SIG-M5 treated with dmso at 0.1 percent for 504 hours (cell line): ENCODE measurements at regions not wholly inside any gene's neighbourhood (a gene's known extent, or its start where the extent isn't known, plus 50 kb on each side); places are given as distances from the start of the nearest gene placed in this dataset.

ENCODE experiments used
- DNase-seq: peaks from one replicate; lab custom pipeline; 2025; ENCODE audit not compliant: unreplicated experiment; lab: John Stamatoyannopoulos, UW

DNA sequence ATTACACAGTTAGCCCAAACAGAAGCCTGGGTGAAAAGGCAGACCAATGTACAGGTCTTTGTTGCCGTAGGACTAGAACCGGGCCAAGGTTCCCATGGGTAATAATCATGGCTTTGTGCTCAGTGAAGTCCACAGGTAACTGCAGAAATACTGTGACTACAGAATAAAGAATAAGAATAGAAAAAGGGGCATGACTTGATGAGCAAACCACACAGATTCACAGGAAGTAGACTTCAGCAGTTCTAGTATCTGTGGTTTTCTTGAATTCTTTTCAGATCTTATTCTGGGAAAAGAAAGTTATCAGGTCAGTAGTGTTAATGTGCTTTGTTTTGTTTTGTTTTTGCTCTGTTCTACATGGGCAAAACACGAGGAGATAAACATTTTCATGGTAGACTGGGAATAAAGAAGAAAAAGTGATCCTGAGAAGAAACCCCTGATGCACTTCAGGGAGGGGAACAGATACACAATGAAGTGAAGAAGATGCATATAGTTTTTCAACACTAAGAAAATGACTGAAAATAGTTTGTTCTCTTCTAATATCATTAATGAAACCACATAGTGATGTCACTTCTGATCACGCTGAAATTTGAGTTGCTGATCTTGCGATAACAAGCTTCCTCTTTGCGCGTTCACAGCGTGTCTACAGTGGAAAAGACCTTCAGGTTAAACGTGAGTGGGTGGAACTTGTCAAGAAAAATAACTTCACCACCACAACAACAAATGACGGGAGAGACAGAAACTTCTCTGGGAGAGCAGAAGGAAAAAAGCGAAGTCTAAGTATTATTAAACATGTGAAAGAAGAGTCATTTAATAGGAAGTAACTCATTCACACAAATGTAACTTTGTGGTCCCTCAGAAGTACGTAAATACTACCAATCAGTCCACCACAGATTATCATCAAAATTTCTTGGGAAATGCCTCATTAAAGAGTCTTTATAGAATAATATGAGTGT lies 315.8 kb upstream of the SATB1 start:
- peak; percentile 31 for DNase-seq

DNA sequence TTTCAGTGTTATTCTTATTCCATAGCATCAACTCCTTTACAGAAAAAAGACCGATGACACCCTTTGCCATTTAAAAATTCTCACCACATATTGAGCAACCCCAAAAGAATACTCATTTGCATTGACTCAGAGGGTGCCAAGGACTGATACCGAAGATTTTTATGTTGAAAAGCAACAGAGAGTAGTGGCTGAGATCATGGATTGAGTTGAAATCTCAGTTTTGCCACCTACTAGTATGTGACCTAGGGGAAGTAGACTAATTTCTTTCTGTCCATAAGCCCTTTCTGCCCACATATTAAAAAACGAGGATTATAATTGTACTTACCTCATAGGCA lies 313.9 kb upstream of the SATB1 start:
- DNase-seq: peak; percentile 54

DNA sequence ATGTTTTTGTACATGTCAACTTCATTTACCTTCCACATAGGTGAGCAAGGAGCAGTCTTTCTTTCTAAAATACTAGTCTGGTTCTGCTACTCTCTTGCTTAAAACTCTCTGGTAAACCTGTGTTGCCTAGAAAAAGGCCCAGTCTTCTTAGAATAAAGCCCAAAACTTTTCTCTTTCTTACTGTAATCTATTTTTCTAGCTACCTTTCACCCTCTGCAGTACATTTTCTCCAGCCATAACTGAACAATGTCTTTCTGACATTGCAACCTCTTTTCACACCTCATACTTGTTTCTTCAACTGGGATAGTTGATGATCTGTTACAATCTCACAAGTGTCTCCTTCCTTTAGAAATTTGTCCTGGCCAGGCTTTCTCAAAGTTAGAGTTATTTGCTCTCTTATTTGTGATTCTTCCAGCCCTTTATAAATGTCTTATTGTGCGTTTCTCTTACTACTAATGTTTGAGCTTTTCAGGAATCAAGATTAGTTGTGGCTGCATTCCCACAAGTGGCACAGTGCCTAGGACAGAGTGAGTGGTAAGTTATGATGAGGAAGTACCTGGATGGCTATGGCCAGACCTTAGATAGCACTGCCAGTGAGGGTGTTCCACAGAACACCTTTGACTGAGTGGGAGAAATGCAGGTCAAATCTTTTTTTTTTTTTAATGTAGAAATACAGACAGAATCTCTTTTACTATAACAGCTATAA lies 313.4 kb upstream of the SATB1 start:
- no peak for DNase-seq

DNA sequence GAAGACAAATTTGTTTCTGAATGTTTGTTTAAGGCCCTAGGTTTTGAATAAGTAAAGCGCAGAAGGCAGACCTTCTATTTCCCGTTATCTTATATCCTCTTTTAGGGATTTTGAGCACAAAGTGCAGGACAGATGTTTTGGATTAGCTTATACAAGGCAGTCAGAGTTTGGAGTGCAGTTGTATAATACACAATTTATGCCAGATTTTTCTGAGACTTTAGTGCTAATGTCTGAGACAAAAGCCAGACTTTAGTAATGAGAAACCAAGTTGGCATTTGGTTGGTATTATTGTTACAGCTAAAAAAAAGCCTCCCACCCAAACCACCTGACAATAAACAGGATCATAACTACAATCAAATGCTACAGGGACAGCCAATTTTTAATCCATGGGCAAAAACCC lies 309.9 kb upstream of the SATB1 start:
- DNase-seq: no peak

DNA sequence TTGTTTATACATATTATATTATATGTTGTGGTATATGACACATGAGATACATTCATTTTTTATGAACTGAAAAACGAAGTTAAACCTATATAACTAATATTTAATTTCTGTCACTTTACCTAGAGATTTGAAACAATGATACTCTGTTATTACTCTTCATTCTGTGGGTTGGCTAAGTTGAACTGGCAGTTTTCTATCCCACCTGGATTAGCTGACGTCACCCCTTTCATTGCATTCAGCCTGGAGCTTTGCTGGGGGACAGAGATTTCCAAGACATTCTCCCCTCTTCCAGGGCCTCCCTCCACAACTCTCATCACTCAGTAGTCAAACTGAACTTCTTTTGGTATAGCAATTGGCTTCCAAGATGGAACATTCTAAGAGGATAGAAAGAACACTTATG lies 309.2 kb upstream of the SATB1 start:
- DNase-seq: no peak

DNA sequence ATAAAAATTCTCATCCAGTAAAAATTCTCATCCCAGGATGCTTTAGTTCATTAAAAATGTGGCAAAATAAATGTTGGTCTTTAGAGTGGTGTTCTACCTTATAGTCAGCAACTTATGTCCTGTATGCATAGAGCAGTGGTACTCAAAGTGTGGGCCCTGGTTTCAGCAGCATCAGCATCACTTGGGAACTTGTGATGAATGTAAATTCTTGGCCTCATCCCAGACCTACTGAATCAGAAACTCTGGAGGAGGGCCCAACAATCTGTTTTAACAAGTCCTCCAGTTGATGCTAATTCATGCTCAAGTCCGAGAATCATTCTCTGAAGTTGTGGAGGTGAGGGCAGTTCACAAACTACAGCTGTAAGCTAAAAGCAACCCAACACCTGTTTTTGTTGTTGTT lies 307.3 kb upstream of the SATB1 start:
- DNase-seq: no peak

DNA sequence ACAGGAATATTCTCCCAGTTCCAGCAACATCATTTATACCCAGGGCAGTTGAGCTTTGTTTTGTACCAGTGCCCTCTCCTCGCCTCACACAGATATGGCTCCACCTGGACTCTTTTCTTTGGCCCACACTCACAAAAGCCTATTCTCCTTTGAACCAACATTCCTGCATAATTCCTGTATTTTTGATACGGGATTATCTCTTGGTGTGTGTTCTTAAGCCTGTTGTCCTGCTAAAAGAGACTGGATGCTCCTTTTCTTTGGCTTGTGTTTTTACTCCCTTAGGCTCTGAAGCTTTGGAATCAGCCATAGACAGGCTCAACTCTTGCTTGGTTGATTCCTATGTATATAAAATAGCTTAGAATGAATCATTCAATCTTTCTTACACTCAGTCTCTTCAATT lies 305.4 kb upstream of the SATB1 start:
- no peak for DNase-seq

DNA sequence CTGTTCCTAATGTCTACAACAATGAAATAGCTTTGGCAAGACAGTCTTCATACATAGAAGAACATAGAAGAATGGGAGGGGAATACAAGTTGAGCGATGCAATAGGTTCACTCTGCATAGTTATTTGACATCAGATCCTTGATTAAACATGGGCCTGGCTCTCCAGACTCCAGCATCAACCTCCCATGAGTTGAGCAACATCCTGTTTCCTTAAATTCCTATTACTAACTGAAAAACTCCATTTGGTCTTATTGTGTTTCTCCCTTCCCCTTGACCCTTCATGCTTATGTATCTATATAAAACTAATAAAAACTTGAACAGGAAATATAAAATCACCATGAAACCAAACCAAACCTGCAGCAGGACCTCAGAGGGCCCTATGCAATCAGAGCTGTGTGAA lies 304.5 kb upstream of the SATB1 start:
- no peak for DNase-seq

DNA sequence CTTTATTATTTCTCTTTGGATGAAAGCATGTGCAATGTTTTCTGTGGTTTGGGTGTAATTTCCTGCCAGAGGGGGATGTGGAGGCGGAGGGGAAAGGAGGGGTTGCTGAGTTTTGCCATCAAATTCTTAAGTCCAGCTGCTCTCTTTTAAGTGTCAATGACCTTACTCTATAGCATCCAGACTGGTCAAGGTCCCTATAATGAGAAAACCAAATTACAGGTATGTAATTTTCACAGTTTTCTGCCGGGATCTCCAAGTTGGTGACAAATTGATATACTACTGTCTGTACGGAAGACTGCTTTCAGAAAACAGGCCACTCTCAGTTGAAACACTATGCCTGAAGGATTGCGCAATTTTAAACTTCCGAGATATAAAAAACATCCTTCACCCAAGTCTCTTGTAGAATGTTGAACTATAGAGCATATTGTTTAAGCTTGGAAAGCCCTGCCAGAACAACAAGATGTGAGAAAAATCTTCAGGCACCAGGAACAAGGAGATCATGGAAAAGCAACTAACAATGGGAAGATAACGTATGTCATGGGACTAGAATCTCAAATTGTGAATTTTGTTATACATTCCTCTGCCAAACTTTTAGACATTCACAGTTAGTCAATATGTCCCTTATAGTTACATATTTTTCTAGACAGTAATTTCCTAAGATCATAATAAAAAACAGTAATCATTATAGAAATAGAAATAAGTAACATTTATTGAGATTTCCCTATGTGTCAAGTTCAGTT lies 300.7 kb upstream of the SATB1 start:
- DNase-seq: peak; percentile 81

DNA sequence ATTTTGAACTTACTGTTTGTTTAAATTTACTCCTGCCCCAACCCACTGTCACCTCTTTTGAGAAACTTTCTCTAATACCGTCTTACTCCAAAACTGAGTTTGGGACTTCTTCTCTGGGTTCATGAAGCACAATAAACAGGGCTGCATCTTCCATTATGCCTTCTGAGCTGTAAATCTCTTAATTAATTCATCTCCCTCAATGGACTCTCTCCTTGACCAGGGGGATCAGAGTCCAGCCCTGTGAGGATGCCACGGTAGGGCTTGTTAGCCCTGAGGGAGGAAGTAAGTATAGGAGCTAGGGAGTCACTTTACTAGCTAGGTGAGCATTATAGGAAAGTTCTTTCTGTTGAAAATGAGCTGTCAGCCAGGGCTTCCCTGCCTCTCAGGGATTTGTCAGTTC lies 299.3 kb upstream of the SATB1 start:
- DNase-seq: no peak

DNA sequence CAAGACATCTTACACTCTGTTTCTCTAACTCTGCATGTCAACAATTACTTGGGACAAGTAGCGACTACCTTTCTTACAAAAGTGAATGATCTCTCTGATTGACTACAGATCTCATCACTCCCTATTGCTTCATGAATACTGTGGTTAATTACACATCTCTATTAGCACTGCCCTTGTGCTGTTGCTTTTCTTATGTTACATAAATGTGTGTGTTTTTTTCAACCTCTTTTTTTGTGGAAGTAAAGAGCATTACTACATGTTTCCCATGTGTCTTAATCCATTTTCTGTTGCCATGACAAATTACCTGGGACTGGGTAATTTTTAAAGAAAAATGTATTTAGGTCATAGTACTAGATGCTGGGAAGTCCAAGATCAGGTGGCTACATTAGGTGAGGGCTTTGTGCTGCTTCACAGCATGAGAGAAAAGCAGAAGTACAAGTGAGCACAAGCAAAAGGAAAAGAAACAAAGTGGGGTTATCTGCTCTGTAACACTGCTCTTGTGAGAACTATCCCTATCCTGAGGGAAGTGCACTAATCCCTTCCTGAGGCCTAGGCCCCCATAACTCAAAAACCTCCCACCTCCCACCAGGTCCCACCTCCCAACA lies 298.2 kb upstream of the SATB1 start:
- peak; percentile 38 for DNase-seq

DNA sequence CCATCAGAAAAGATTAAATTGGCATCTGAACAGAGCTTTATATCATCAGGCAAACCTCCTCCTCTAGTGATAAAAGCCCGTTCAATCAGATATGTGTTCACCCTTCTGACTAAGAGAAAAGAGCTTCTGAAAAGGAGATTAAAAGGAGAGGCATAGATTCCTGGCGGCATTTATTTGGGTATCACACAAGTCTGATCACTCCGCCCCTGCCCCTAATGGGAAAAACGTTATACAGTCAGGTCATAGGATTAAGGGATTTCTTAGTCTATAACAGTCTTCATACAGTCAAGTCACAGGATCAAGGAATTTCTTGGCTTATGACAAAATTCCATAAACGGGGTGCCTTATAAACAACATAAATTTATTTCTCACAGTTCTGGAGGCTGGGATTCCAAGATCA lies 295.4 kb upstream of the SATB1 start:
- no peak for DNase-seq

DNA sequence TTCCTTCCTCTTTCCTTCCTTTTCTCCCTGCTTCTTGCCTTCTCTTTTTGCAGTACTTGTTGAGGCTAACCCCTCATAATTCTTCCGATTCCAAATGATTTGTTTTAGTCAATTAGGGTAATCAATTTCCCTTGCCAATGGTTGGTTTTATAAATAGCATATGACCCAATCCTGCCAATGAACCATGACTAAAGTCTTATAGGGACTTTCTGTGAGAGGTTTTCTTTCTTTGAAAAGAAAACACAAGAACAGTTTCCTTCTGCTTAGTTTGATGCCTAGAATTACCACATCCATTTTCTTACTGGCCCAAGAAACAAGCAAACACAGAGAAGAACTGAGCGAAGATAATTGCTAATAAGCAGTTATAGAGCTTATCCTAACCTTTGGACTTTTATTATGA lies 292.5 kb upstream of the SATB1 start:
- no peak for DNase-seq

DNA sequence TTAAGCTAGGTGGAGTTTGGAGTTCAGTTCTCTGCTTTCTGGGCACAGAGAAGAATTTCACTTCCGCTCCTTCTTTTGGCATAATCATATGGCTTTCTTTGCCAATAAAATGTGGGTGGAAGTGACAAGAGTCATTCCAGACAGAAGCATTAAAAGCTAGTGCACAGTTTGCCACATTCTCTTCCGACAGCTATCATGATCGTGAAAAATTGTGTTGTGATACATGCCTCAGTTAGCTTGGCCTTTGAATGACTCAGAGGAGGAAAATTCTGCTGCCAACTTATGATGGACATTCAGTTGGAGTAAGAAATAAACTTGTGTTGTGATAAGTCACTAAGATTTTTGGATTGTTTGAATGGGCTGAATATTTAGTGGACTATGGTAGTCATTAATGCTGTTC lies 291.7 kb upstream of the SATB1 start:
- DNase-seq: no peak

DNA sequence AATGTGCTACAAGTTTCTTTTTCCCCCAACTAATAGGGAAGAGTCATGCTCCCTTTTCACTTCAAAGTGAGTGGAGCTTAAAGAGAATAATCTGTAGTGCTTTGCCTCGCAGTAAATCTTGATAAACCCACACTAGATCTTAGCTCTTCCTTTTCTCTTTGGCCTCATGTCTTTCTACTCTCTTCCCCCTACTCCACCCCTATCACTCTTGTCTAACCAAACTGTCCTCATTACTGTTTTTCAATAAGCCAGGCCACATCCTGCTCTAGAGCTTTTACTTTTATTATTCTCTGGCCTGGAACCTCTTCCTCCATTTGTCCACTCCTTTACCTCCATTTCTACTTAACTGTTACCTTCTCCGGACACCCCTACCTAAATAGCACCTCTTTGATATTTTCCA lies 291.0 kb upstream of the SATB1 start:
- no peak for DNase-seq

DNA sequence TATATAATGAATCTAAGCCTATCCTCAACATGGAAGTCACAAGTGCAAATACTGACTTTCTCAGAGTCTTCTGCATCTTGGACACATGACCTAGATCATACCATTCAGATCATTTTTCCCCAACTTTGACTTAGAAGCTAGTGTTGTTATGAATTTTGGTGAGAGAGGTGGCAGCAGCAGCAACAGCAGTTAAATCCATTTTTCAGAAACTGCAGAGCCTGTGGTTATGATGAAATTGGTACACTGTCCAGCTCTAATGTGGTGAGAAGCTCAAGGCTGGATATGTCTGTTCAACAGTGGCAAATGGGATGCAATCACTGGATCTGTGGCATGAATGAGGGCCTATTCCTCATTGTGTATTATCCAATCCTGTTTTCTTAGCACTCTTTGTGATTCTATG lies 290.1 kb upstream of the SATB1 start:
- no peak for DNase-seq

DNA sequence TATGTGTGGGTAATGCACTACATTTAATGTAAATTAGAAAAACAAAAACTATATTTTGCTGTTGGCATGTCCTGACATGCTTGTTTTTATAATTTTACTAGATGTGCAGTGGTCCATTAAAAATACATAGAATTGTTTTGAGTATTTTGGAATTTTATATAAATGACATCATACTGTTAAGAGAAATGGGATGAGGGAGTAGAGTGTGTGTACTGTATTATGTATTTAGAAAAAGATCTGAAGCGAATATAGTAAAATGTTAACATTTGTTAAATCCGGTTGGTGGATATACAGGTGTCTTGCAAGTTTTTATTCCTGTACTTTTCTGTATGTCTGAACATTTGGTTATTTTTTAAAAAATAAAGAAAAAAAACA lies 288.4 kb upstream of the SATB1 start:
- DNase-seq: no peak

DNA sequence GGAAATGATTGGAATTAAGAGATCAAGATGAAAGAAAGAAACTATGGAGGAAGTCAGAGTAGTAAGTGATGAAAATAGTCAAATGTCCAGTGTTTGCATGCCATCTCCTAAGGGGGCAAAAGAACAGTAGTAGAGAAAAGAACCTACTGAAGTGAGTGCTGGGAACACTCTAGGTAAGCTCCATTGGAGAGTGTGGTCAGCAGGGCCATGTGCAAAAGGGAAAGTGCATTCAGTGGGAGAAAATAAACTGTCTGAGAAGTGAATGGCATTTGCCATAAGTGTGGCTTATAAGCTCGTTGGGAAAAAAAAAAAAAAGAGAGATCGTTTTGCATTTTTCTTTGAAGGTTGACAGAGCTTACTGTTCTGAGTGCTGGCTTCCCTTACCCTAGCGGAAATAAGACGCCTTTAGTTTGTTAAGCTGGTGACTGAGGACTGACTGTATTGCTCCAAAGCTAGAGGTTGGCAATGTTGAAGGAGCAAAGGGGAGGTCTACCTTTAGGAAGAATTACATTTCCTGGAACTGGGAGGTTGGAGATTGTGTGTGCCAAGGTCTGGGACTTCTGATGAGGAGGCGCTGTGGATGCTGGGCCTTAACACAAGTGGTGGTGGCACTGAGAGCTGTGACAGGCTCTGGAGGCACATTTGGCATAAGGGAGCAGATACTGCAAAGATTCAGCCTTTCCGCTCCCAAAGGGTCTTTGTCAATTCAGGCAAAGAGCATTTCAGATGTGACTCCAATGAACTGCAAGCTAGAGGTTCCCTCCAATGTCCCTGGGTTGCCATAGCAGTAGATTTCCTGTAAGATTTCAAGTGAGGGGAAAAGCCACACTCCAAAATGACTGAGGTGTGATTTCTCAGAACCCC lies 287.8 kb upstream of the SATB1 start:
- no peak for DNase-seq

DNA sequence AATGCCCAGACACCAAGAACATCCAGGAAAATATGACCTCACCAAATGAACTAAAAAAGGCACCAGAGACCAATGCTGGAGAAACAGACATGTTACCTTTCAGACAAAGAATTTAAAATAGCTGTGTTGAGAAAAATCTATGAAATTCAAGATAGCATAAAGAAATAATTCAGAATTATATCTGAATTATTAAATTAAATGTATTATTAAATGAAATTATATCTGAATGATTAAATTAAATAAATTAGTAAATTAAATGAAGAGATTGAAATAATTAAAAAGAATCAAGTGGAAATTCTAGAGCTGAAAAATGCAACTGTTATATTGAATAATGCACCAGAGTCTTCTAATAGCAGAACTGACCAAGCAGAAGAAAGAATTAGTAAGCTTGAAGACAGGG lies 279.2 kb upstream of the SATB1 start:
- no peak for DNase-seq

DNA sequence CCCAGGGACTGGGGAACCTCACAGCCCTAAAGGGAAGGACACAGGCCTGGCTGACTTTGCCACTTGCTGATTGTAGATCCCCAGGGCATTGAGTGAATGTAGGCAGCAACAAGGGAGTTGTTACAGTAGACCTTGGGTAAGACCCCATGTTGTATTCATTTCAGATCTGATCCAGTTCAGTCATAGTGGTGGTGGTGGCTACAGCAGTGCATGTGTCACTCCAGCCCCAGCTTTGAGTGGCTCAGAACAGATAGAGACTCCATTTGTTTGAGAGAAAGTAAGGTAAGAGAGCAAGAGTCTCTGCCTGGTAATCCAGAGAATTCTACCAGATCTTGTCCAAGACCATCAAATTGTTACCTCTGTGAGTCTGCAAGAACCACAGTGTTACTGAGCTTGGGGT lies 278.7 kb upstream of the SATB1 start:
- no peak for DNase-seq
